Gastrocnemius medialis (tissue), 4 donors: ENCODE measurements at regions not wholly inside any gene's neighbourhood (a gene's known extent, or its start where the extent isn't known, plus 50 kb on each side); places are given as distances from the start of the nearest gene placed in this dataset.
"Not testable (repeated sequence)": the region's sequence is repeated elsewhere in the genome, so short reads cannot be mapped to it uniquely, and the experiment has no call there.

Source experiments
- ATAC-seq, 2 donors: fragments of 150-250 bp; one replicate each; pipeline ENCODE4 v1.9.1; 2016
- DNase-seq, 2 donors: peaks; one replicate each; pipeline ENCODE4 v3.0.0-alpha.2; 2019
- H3K27ac ChIP-seq, 4 donors: fragments of 200-600 bp; sonication (generic); 1 replicate in 1 of 4; 2 replicates in 3 of 4; pipeline ENCODE4 v1.5.1; 2016 to 2018; ENCODE audit warnings: mild to moderate bottlenecking in 2 of 4, moderate library complexity in 1 of 4
- H3K27me3 ChIP-seq, 3 donors: fragments of 200-600 bp; sonication (generic) in 2 of 3; 1 replicate in 1 of 3; 2 replicates in 2 of 3; pipeline versions ENCODE4 v1.5.1 to v1.6.0; 2016 to 2019; ENCODE audit warnings: mild to moderate bottlenecking in 1 of 3, moderate library complexity in 1 of 3
- H3K36me3 ChIP-seq, 2 donors: fragments of 200-600 bp; sonication (generic) in 1 of 2; one replicate each; pipeline ENCODE4 v1.5.1; 2017 to 2018
- H3K4me1 ChIP-seq, 2 donors: fragments of 200-600 bp; sonication (generic) in 1 of 2; one replicate each; pipeline ENCODE4 v1.5.1; 2016 to 2017; ENCODE audit warnings: mild to moderate bottlenecking in 2 of 2
- H3K4me3 ChIP-seq, 4 donors: fragments of 200-600 bp; sonication (generic) in 3 of 4; 1 replicate in 1 of 4; 2 replicates in 3 of 4; pipeline ENCODE4 v1.5.1; 2016 to 2019; ENCODE audit warnings: mild to moderate bottlenecking in 2 of 4
- H3K9me3 ChIP-seq, 3 donors: fragments of 200-600 bp; sonication (generic) in 2 of 3; 1 replicate in 1 of 3; 2 replicates in 2 of 3; pipeline ENCODE4 v1.5.1; 2016 to 2019
- CTCF ChIP-seq, 5 experiments: fragments of 450-650 bp in 3 of 5; fragments of 200-600 bp in 2 of 5; sonication (generic) in 2 of 5; IDR thresholded peaks in 4 of 5; conservative IDR thresholded peaks in 1 of 5; 1 replicate in 4 of 5; 2 replicates in 1 of 5; pipeline ENCODE4 v1.5.1; 2016 to 2019; ENCODE audit warnings: antibody characterized with exemption in 5 of 5, mild to moderate bottlenecking in 3 of 5, moderate library complexity in 3 of 5
- POLR2A ChIP-seq, 2 donors: fragments of 450-650 bp; IDR thresholded peaks; one replicate each; pipeline ENCODE4 v1.6.1; 2017; ENCODE audit warnings: antibody characterized with exemption in 2 of 2, mild to moderate bottlenecking in 2 of 2, moderate library complexity in 2 of 2
- in situ Hi-C, 4 donors: fragments of 200-750 bp; cut with MboI; loops; one replicate each; pipeline versions ENCODE4 v1.15.0 to v1.8.0; 2017; ENCODE audit warnings: low sequenced_read_pairs in 4 of 4
- intact Hi-C: fragments of 100-400 bp; cut with DNase I; formaldehyde crosslinking; loops from one replicate; pipeline ENCODE4 v1.15.1; 2023; ENCODE audit warnings: low total_unique reads

- Histone ChIP-seq H3K36me3 (no peaks in the 10 kb centered on the region), H3K4me3 (no peak overlapping the region), H3K9me3 (no peaks in the 10 kb centered on the region), H3K27ac (no peak overlapping the region), H3K27me3 (no peaks in the 10 kb centered on the region), H3K4me1 (no peaks in the 10 kb centered on the region)
- DNase-seq (no peak), ATAC-seq (no peak)
- TF ChIP-seq POLR2A (IDR thresholded peaks at IDR 0.05), result no peak
- TF ChIP-seq CTCF (IDR thresholded peaks at IDR 0.05 in 4 of 5, conservative IDR thresholded peaks at IDR 0.05 in 1 of 5), result no peak
- in situ Hi-C loops, result no loop called here
- intact Hi-C loops, result no loop called here
These were observed 111.1 kb upstream of the KRR1 start for GRCh38 chr12:75622492-75622891.

- H3K27me3 ChIP-seq, intact Hi-C loops, DNase-seq: not testable (repeated sequence)
These were observed 103.0 kb upstream of the KRR1 start for GRCh38 chr12:75614396-75614795.

GRCh38 chr12:75613981-75614380 is 102.6 kb upstream of the KRR1 start:
- no peak for DNase-seq

More at GRCh38 chr12:75614396-75614795, 103.0 kb upstream of the KRR1 start:
- H3K4me3 ChIP-seq, H3K9me3 ChIP-seq, ATAC-seq, H3K27ac ChIP-seq, H3K36me3 ChIP-seq, in situ Hi-C loops, H3K4me1 ChIP-seq: not testable (repeated sequence)

GRCh38 chr12:75611041-75611440 is 99.6 kb upstream of the KRR1 start:
- no peaks in the 10 kb centered on the region for H3K36me3 ChIP-seq
- in situ Hi-C loops, result no loop called here
- DNase-seq (no peak), ATAC-seq (no peak)
- no peak overlapping the region for H3K4me3 ChIP-seq
- intact Hi-C loops, result no loop called here
- H3K27me3 ChIP-seq, result no peaks in the 10 kb centered on the region
- H3K9me3 ChIP-seq, result no peaks in the 10 kb centered on the region
- H3K27ac ChIP-seq, result no peak overlapping the region
- no peaks in the 10 kb centered on the region for H3K4me1 ChIP-seq
- TF ChIP-seq POLR2A (IDR thresholded peaks at IDR 0.05), result no peak
- TF ChIP-seq CTCF (IDR thresholded peaks at IDR 0.05 in 4 of 5, conservative IDR thresholded peaks at IDR 0.05 in 1 of 5), result no peak

More at GRCh38 chr12:75613981-75614380, 102.6 kb upstream of the KRR1 start:
- Histone ChIP-seq H3K4me1 (no peaks in the 10 kb centered on the region), H3K36me3 (no peaks in the 10 kb centered on the region), H3K27me3 (no peaks in the 10 kb centered on the region), H3K27ac (no peak overlapping the region), H3K4me3 (no peak overlapping the region), H3K9me3 (no peaks in the 10 kb centered on the region)
- ATAC-seq, result no peak
- intact Hi-C loops, result no loop called here
- TF ChIP-seq POLR2A (IDR thresholded peaks at IDR 0.05), result no peak
- TF ChIP-seq CTCF (IDR thresholded peaks at IDR 0.05 in 4 of 5, conservative IDR thresholded peaks at IDR 0.05 in 1 of 5), result no peak
- in situ Hi-C loops, result no loop called here

GRCh38 chr12:75606956-75607355 is 95.5 kb upstream of the KRR1 start:
- in situ Hi-C loops, result no loop called here

More at GRCh38 chr12:75606956-75607355, 95.5 kb upstream of the KRR1 start:
- H3K36me3 ChIP-seq, result no peaks in the 10 kb centered on the region
- H3K9me3 ChIP-seq, result no peaks in the 10 kb centered on the region
- intact Hi-C loops, result no loop called here
- no peak overlapping the region for H3K4me3 ChIP-seq
- H3K27me3 ChIP-seq, result no peaks in the 10 kb centered on the region
- DNase-seq (no peak), ATAC-seq (no peak)
- TF ChIP-seq CTCF (IDR thresholded peaks at IDR 0.05 in 4 of 5, conservative IDR thresholded peaks at IDR 0.05 in 1 of 5) (no peak), POLR2A (IDR thresholded peaks at IDR 0.05) (no peak)
- H3K27ac ChIP-seq, result no peak overlapping the region
- H3K4me1 ChIP-seq, result no peaks in the 10 kb centered on the region
